BE2C (cell line): ENCODE measurements at regions not wholly inside any gene's neighbourhood (a gene's known extent, or its start where the extent isn't known, plus 50 kb on each side); places are given as distances from the start of the nearest gene placed in this dataset.

Experiments used
- DNase-seq: peaks from one replicate; pipeline ENCODE4 v3.0.0-alpha.2; 2020
- H3K27me3 ChIP-seq: fragments of 250-450 bp; sonication (Bioruptor Pico); 2 replicates; pipeline ENCODE4 v1.5.1; 2020; ENCODE audit warnings: mild to moderate bottlenecking
- H3K36me3 ChIP-seq: fragments of 250-450 bp; sonication (Bioruptor Pico); 2 replicates; pipeline ENCODE4 v1.5.1; 2020; ENCODE audit warnings: mild to moderate bottlenecking
- H3K4me1 ChIP-seq: fragments of 250-450 bp; sonication (Bioruptor Pico); 2 replicates; pipeline ENCODE4 v1.5.1; 2020
- H3K4me3 ChIP-seq: 2 replicates; pipeline ENCODE4 v1.5.1; 2011; ENCODE audit warnings: low read depth, low read length
- H3K9me3 ChIP-seq: fragments of 250-450 bp; sonication (Bioruptor Pico); 2 replicates; pipeline ENCODE4 v1.5.1; 2020
- TF ChIP-seq, protein P1 (sequence below): IDR thresholded peaks from 2 replicates; pipeline ENCODE4 v1.5.1; 2012; ENCODE audit warnings: mild to moderate bottlenecking, low read depth, low read length

GRCh38 chr3:107062787-107063186, 314.5 kb upstream of the CCDC54 start:
- TF ChIP-seq, protein P1, sequence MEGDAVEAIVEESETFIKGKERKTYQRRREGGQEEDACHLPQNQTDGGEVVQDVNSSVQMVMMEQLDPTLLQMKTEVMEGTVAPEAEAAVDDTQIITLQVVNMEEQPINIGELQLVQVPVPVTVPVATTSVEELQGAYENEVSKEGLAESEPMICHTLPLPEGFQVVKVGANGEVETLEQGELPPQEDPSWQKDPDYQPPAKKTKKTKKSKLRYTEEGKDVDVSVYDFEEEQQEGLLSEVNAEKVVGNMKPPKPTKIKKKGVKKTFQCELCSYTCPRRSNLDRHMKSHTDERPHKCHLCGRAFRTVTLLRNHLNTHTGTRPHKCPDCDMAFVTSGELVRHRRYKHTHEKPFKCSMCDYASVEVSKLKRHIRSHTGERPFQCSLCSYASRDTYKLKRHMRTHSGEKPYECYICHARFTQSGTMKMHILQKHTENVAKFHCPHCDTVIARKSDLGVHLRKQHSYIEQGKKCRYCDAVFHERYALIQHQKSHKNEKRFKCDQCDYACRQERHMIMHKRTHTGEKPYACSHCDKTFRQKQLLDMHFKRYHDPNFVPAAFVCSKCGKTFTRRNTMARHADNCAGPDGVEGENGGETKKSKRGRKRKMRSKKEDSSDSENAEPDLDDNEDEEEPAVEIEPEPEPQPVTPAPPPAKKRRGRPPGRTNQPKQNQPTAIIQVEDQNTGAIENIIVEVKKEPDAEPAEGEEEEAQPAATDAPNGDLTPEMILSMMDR, result no peak
- Histone ChIP-seq H3K4me1 (peaks cover 8% of the 10 kb centered on the region), H3K36me3 (no peaks in the 10 kb centered on the region), H3K4me3 (no peak overlapping the region), H3K9me3 (no peaks in the 10 kb centered on the region), H3K27me3 (no peaks in the 10 kb centered on the region)
- DNase-seq, result no peak

GRCh38 chr3:107063351-107063750, 313.9 kb upstream of the CCDC54 start:
- H3K9me3 ChIP-seq, result no peaks in the 10 kb centered on the region
- TF ChIP-seq, protein P1, result no peak
- no peaks in the 10 kb centered on the region for H3K36me3 ChIP-seq
- H3K27me3 ChIP-seq, result no peaks in the 10 kb centered on the region
- no peak for DNase-seq
- H3K4me1 ChIP-seq, result peaks cover 8% of the 10 kb centered on the region
- H3K4me3 ChIP-seq, result no peak overlapping the region

DNA sequence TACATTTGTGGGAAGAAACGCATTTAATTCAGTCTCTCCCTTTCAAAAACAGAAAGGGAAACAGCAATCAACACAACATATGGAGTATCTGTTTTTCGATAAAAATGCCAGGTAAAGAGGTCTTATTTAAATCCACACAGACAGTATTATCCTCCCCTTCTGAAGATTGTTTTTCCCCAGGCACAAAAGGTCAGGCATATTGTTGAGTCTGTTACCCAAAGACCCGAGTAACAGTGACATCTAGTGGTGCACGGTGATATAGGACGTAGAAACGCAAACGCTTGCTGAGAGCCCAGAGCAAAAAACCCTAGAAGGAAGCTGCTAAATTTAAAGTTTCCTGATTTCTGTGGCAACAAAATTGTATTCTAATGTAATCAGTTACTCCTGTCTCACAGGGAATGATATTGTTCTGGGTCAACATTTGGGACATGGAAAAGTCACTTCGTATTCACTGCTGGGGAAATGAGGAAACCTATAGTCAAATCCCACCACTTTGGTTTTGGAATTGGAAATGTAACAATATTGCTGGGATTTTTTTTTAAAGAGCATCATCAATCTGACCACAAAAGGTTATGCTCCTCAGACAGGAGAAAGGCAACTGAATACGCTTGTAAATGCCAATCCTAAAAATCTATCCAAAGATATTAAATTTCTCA, 312.7 kb upstream of the CCDC54 start:
- Histone ChIP-seq H3K9me3 (no peaks in the 10 kb centered on the region), H3K36me3 (no peaks in the 10 kb centered on the region), H3K27me3 (no peaks in the 10 kb centered on the region), H3K4me3 (peak overlapping the region; percentile 5; the same call in 1 of the 2 replicates), H3K4me1 (peaks cover 8% of the 10 kb centered on the region)
- peak; percentile 78 for DNase-seq
- TF ChIP-seq, protein P1, result peak; percentile 95

GRCh38 chr3:107065094-107065861, 312.0 kb upstream of the CCDC54 start:
- Histone ChIP-seq H3K4me3 (peak overlapping the region; percentile 5), H3K36me3 (no peaks in the 10 kb centered on the region), H3K4me1 (peaks cover 8% of the 10 kb centered on the region), H3K27me3 (no peaks in the 10 kb centered on the region), H3K9me3 (no peaks in the 10 kb centered on the region)
- peak; percentile 43 for DNase-seq
- TF ChIP-seq, protein P1, result no peak

DNA sequence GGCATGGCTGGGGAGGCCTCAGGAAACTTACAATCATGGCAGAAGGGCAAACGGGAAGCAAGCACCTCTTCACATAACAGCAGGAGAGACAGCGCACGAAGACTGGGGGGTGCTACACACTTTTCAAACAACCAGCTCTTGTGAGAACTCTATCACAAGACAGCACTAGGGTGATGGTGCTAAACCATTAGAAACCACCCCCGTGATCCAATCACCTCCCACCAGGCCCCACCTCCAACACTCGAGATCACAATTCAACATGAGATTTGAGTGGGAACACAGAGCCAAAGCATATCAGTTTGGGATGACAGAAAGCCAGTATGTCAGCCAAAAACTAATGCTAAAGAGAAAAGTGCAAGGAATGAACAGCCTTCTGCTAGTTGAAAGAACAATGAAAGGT, 309.8 kb upstream of the CCDC54 start:
- Histone ChIP-seq H3K4me3 (no peak overlapping the region), H3K9me3 (no peaks in the 10 kb centered on the region), H3K36me3 (no peaks in the 10 kb centered on the region), H3K27me3 (no peaks in the 10 kb centered on the region), H3K4me1 (peaks cover 8% of the 10 kb centered on the region)
- TF ChIP-seq, protein P1, result no peak
- no peak for DNase-seq

GRCh38 chr3:107068980-107069379, 308.3 kb upstream of the CCDC54 start:
- peaks cover 6% of the 10 kb centered on the region for H3K4me1 ChIP-seq
- H3K27me3 ChIP-seq, result no peaks in the 10 kb centered on the region
- no peak overlapping the region for H3K4me3 ChIP-seq
- no peaks in the 10 kb centered on the region for H3K36me3 ChIP-seq
- TF ChIP-seq, protein P1, result no peak
- no peak for DNase-seq
- H3K9me3 ChIP-seq, result no peaks in the 10 kb centered on the region
